H1 (cell line): ENCODE measurements at regions not wholly inside any gene's neighbourhood (a gene's known extent, or its start where the extent isn't known, plus 50 kb on each side); places are given as distances from the start of the nearest gene placed in this dataset.

Experiments
- CTCF ChIP-seq, 3 experiments: IDR thresholded peaks; 1 replicate in 2 of 3; 2 replicates in 1 of 3; pipeline versions ENCODE4 v1.5.1 to v1.6.1; 2011; ENCODE audit warnings: low read length in 3 of 3, mild to moderate bottlenecking in 3 of 3, inconsistent platforms in 2 of 3, low read depth in 1 of 3, moderate library complexity in 1 of 3; ENCODE audit not compliant: insufficient read depth in 1 of 3; ENCODE audit errors: control extremely low read depth in 1 of 3
- KDM1A ChIP-seq: fragments of 200-600, 300-600 bp; sonication (generic); IDR thresholded peaks from 2 replicates; pipeline ENCODE4 v1.7.1; 2016; ENCODE audit warnings: mild to moderate bottlenecking, low read length, borderline replicate concordance

GRCh38 chr3:31013090-31013489 is 118.6 kb upstream of the GADL1 start:
- TF ChIP-seq KDM1A (no peak), CTCF (IDR thresholded peaks at IDR 0.05; ENCODE audit: control extremely low read depth in 1 of 3, insufficient read depth in 1 of 3, low read depth in 1 of 3, low read length in 3 of 3) (no peak)
